Neural cell (in vitro differentiated cells): ENCODE measurements at regions not wholly inside any gene's neighbourhood (a gene's known extent, or its start where the extent isn't known, plus 50 kb on each side); places are given as distances from the start of the nearest gene placed in this dataset.

ENCODE experiments used
- H2AFZ ChIP-seq: fragments of 200-600, 300-800 bp; sonication (generic), shearing (Covaris generic); 2 replicates; pipeline ENCODE4 v1.6.0; 2014; ENCODE audit warnings: low read depth, mild to moderate bottlenecking, antibody characterized with exemption, low read length, moderate library complexity
- H3F3A ChIP-seq: fragments of 200-600 bp; shearing (Covaris generic); 2 replicates; pipeline ENCODE4 v1.6.1; 2016; ENCODE audit warnings: mild to moderate bottlenecking, moderate library complexity, mixed read lengths, antibody characterized with exemption, low read length; ENCODE audit not compliant: insufficient read depth, poor library complexity, severe bottlenecking
- H3K27ac ChIP-seq: fragments of 200-600, 300-800 bp; sonication (generic), shearing (Covaris generic); 2 replicates; pipeline ENCODE4 v1.5.1; 2014; ENCODE audit warnings: mild to moderate bottlenecking, low read length, moderate library complexity
- H3K27me3 ChIP-seq: fragments of 300-800, 200-600 bp; sonication (generic), shearing (Covaris generic); 2 replicates; pipeline ENCODE4 v1.6.0; 2014; ENCODE audit warnings: mild to moderate bottlenecking, low read depth, low read length, moderate library complexity; ENCODE audit not compliant: insufficient read depth
- H3K36me3 ChIP-seq: fragments of 300-800, 200-600 bp; sonication (generic), shearing (Covaris generic); 2 replicates; pipeline ENCODE4 v1.5.1; 2014; ENCODE audit warnings: mild to moderate bottlenecking, antibody characterized with exemption, low read length, moderate library complexity; ENCODE audit not compliant: insufficient read depth
- H3K4me2 ChIP-seq: fragments of 300-800, 200-600 bp; sonication (generic), shearing (Covaris generic); 2 replicates; pipeline ENCODE4 v1.6.0; 2014; ENCODE audit warnings: mild to moderate bottlenecking, low read length
- H3K4me3 ChIP-seq: fragments of 300-800, 200-600 bp; sonication (generic), shearing (Covaris generic); 2 replicates; pipeline ENCODE4 v1.5.1; 2014; ENCODE audit warnings: mild to moderate bottlenecking, low read length, moderate library complexity
- H3K79me2 ChIP-seq: fragments of 200-600 bp; shearing (Covaris generic); replicated peaks from 2 replicates; pipeline ENCODE4 v1.6.0; 2014; ENCODE audit warnings: mild to moderate bottlenecking, low read length, moderate library complexity; ENCODE audit not compliant: insufficient read depth
- H3K9ac ChIP-seq: fragments of 300-800, 200-600 bp; sonication (generic), shearing (Covaris generic); 2 replicates; pipeline ENCODE4 v1.6.1; 2016; ENCODE audit warnings: mild to moderate bottlenecking, low read length, mixed read lengths
- H3K9me2 ChIP-seq: fragments of 200-600 bp; shearing (Covaris generic); 2 replicates; pipeline ENCODE4 v1.6.1; 2016; ENCODE audit warnings: mild to moderate bottlenecking, low read length, mixed read lengths; ENCODE audit not compliant: insufficient read depth
- H3K9me3 ChIP-seq: fragments of 200-600, 300-800 bp; sonication (generic), shearing (Covaris generic); 2 replicates; pipeline ENCODE4 v1.6.1; 2016; ENCODE audit warnings: mild to moderate bottlenecking, mixed run types, low read length, moderate library complexity, mixed read lengths
- H4K20me1 ChIP-seq: fragments of 200-600 bp; shearing (Covaris generic); 2 replicates; pipeline ENCODE4 v1.6.1; 2016; ENCODE audit warnings: mild to moderate bottlenecking, mixed run types; ENCODE audit not compliant: insufficient read depth
- EP300 ChIP-seq: fragments of 450-650 bp; conservative IDR thresholded peaks from 2 replicates; pipeline ENCODE4 v1.6.1; 2014; ENCODE audit warnings: antibody characterized with exemption, mild to moderate bottlenecking, moderate library complexity; ENCODE audit not compliant: poor library complexity, severe bottlenecking
- EZH2 ChIP-seq: fragments of 200-600, 300-800 bp; shearing (Covaris generic), sonication (generic); IDR thresholded peaks from 2 replicates; pipeline ENCODE4 v1.6.1; 2014; ENCODE audit warnings: antibody characterized with exemption, low read length, borderline replicate concordance, mild to moderate bottlenecking; ENCODE audit not compliant: insufficient read depth, poor library complexity, severe bottlenecking
- MXI1 ChIP-seq: fragments of 450-650 bp; conservative IDR thresholded peaks from 2 replicates; pipeline ENCODE4 v1.6.1; 2014; ENCODE audit warnings: antibody characterized with exemption, mild to moderate bottlenecking; ENCODE audit not compliant: poor library complexity, severe bottlenecking
- POLR2AphosphoS5 ChIP-seq: IDR thresholded peaks from 2 replicates; pipeline ENCODE4 v1.6.1; 2012
- RAD21 ChIP-seq: fragments of 450-650 bp; conservative IDR thresholded peaks from 2 replicates; pipeline ENCODE4 v1.6.1; 2014; ENCODE audit warnings: antibody characterized with exemption, mild to moderate bottlenecking, moderate library complexity
- SMC3 ChIP-seq: fragments of 450-650 bp; conservative IDR thresholded peaks from 2 replicates; pipeline ENCODE4 v1.6.1; 2014; ENCODE audit warnings: antibody characterized with exemption, mild to moderate bottlenecking, moderate library complexity; ENCODE audit not compliant: poor library complexity
- TAF1 ChIP-seq: IDR thresholded peaks from 2 replicates; pipeline ENCODE4 v1.6.1; 2012; ENCODE audit warnings: low read depth
- TF ChIP-seq, protein P1 (sequence below): IDR thresholded peaks from 2 replicates; pipeline ENCODE4 v1.6.1; 2012; ENCODE audit warnings: borderline replicate concordance
- TF ChIP-seq, protein P2 (sequence below): fragments of 450-650 bp; IDR thresholded peaks from 2 replicates; pipeline ENCODE4 v1.5.1; 2014; ENCODE audit warnings: antibody characterized with exemption, mild to moderate bottlenecking, moderate library complexity; ENCODE audit not compliant: poor library complexity, severe bottlenecking

DNA sequence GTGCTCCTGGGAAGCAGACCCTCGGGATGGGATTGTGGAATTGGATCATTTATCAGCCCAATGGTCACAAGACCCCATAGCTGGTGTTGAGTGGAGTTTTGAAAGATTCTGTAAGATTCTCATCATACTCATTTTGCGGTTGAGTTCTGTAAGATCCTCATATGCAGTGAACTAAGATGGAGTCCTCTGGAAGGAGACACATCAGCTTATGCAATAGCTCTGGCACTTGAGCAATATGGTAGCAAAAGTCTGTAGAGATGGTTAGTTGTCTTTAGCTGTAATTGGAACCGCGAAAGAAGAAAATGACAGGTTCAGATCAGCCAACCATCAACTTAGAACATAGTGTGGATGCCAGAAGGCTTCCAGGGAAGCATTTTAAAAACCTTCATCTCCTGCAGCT is 184.5 kb upstream of the TSC22D2 start:
- Histone ChIP-seq H4K20me1 (no peaks in the 10 kb centered on the region), H3K27me3 (no peaks in the 10 kb centered on the region), H3K79me2 (no peaks in the 10 kb centered on the region), H3K27ac (no peak overlapping the region), H2AFZ (no peak overlapping the region), H3K9me2 (no peaks in the 10 kb centered on the region), H3K36me3 (no peaks in the 10 kb centered on the region), H3K9me3 (no peaks in the 10 kb centered on the region), H3K4me3 (no peak overlapping the region), H3K4me2 (no peak overlapping the region), H3K9ac (no peak overlapping the region), H3F3A (no peaks in the 10 kb centered on the region)
- TF ChIP-seq, protein P1, sequence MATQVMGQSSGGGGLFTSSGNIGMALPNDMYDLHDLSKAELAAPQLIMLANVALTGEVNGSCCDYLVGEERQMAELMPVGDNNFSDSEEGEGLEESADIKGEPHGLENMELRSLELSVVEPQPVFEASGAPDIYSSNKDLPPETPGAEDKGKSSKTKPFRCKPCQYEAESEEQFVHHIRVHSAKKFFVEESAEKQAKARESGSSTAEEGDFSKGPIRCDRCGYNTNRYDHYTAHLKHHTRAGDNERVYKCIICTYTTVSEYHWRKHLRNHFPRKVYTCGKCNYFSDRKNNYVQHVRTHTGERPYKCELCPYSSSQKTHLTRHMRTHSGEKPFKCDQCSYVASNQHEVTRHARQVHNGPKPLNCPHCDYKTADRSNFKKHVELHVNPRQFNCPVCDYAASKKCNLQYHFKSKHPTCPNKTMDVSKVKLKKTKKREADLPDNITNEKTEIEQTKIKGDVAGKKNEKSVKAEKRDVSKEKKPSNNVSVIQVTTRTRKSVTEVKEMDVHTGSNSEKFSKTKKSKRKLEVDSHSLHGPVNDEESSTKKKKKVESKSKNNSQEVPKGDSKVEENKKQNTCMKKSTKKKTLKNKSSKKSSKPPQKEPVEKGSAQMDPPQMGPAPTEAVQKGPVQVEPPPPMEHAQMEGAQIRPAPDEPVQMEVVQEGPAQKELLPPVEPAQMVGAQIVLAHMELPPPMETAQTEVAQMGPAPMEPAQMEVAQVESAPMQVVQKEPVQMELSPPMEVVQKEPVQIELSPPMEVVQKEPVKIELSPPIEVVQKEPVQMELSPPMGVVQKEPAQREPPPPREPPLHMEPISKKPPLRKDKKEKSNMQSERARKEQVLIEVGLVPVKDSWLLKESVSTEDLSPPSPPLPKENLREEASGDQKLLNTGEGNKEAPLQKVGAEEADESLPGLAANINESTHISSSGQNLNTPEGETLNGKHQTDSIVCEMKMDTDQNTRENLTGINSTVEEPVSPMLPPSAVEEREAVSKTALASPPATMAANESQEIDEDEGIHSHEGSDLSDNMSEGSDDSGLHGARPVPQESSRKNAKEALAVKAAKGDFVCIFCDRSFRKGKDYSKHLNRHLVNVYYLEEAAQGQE = no peak
- TF ChIP-seq EZH2 = no peak
- no peak for TF ChIP-seq EP300
- TF ChIP-seq TAF1 = no peak
- no peak for TF ChIP-seq MXI1
- TF ChIP-seq POLR2AphosphoS5 = no peak
- TF ChIP-seq SMC3 = no peak
- TF ChIP-seq, protein P2, sequence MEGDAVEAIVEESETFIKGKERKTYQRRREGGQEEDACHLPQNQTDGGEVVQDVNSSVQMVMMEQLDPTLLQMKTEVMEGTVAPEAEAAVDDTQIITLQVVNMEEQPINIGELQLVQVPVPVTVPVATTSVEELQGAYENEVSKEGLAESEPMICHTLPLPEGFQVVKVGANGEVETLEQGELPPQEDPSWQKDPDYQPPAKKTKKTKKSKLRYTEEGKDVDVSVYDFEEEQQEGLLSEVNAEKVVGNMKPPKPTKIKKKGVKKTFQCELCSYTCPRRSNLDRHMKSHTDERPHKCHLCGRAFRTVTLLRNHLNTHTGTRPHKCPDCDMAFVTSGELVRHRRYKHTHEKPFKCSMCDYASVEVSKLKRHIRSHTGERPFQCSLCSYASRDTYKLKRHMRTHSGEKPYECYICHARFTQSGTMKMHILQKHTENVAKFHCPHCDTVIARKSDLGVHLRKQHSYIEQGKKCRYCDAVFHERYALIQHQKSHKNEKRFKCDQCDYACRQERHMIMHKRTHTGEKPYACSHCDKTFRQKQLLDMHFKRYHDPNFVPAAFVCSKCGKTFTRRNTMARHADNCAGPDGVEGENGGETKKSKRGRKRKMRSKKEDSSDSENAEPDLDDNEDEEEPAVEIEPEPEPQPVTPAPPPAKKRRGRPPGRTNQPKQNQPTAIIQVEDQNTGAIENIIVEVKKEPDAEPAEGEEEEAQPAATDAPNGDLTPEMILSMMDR = no peak
- TF ChIP-seq RAD21 = no peak

GRCh38 chr3:150222691-150223489 is 185.2 kb upstream of the TSC22D2 start:
- Histone ChIP-seq H3K79me2 (no peaks in the 10 kb centered on the region), H3K36me3 (no peaks in the 10 kb centered on the region), H3K9me3 (no peaks in the 10 kb centered on the region), H3K27ac (peak overlapping the region; percentile 34), H3K9me2 (no peaks in the 10 kb centered on the region), H3K9ac (no peak overlapping the region), H3K27me3 (no peaks in the 10 kb centered on the region), H2AFZ (no peak overlapping the region), H3K4me3 (no peak overlapping the region), H3F3A (no peaks in the 10 kb centered on the region), H3K4me2 (no peak overlapping the region), H4K20me1 (no peaks in the 10 kb centered on the region)
- TF ChIP-seq SMC3 = no peak
- TF ChIP-seq MXI1 = no peak
- no peak for TF ChIP-seq RAD21
- no peak for TF ChIP-seq EZH2
- no peak for TF ChIP-seq POLR2AphosphoS5
- TF ChIP-seq EP300 = no peak
- TF ChIP-seq, protein P2 = no peak
- TF ChIP-seq, protein P1 = no peak
- TF ChIP-seq TAF1 = no peak
